Left ventricle myocardium superior (tissue), 1 donor: ENCODE measurements at regions not wholly inside any gene's neighbourhood (a gene's known extent, or its start where the extent isn't known, plus 50 kb on each side); places are given as distances from the start of the nearest gene placed in this dataset.
A peak's percentile ranks its signal among the peaks of the same experiment; 100 is the strongest.

Source experiments
- ATAC-seq: fragments of 200-7000 bp; cut with Tn5 transposase; one replicate; pipeline ENCODE4 v1.9.1; 2020; ENCODE audit warnings: mild to moderate bottlenecking, moderate library complexity
- DNase-seq: peaks from one replicate; pipeline ENCODE4 v3.0.0-alpha.2; 2020
- intact Hi-C: fragments of 100-400 bp; cut with micrococcal nuclease; formaldehyde crosslinking; loops from one replicate; pipeline ENCODE4 v1.11.0; 2022
- donor health status: DM: no; HTN: yes; CAD: no; lungs with severe emphysema.

- ATAC-seq, result no peak
- no peak for DNase-seq
- intact Hi-C loops, result no loop called here
Observed at GRCh38 chr2:20150110-20150706, 74.7 kb downstream of the SDC1 start.

- no peak for DNase-seq
- ATAC-seq, result no peak
- intact Hi-C loops, result no loop called here
Observed at GRCh38 chr2:20149703-20150030, 75.3 kb downstream of the SDC1 start.

GRCh38 chr2:20148923-20149702, 75.8 kb downstream of the SDC1 start:
- intact Hi-C loops, result no loop called here
- DNase-seq (no peak), ATAC-seq (no peak)

- ATAC-seq (no peak), DNase-seq (no peak)
- intact Hi-C loops, result no loop called here
Observed at GRCh38 chr2:20148426-20148922, 76.5 kb downstream of the SDC1 start.

- ATAC-seq (no peak), DNase-seq (no peak)
- intact Hi-C loops, result no loop called here
Observed at GRCh38 chr2:20147351-20147750, 77.6 kb downstream of the SDC1 start.

- no peak for ATAC-seq
- no peak for DNase-seq
- intact Hi-C loops, result no loop called here
Observed at GRCh38 chr2:20146401-20146800, 78.5 kb downstream of the SDC1 start.

- DNase-seq (no peak), ATAC-seq (no peak)
- intact Hi-C loops, result no loop called here
Observed at GRCh38 chr2:20145497-20146193, 79.3 kb downstream of the SDC1 start.

- intact Hi-C loops, result no loop called here
- ATAC-seq, result no peak
Observed at GRCh38 chr2:20144861-20145260, 80.1 kb downstream of the SDC1 start.

GRCh38 chr2:20144196-20144595, 80.7 kb downstream of the SDC1 start:
- ATAC-seq (no peak), DNase-seq (no peak)
- intact Hi-C loops, result no loop called here

More at GRCh38 chr2:20144861-20145260, 80.1 kb downstream of the SDC1 start:
- no peak for DNase-seq

- intact Hi-C loops, result no loop called here
- no peak for ATAC-seq
- no peak for DNase-seq
Observed at GRCh38 chr2:20143263-20143662, 81.7 kb downstream of the SDC1 start.

GRCh38 chr2:20141806-20142205, 83.1 kb downstream of the SDC1 start:
- DNase-seq (no peak), ATAC-seq (no peak)
- intact Hi-C loops, result no loop called here

- intact Hi-C loops, result no loop called here
- DNase-seq (peak; percentile 40), ATAC-seq (peak; percentile 68)
Observed at GRCh38 chr2:20141056-20141762, 83.7 kb downstream of the SDC1 start.

- ATAC-seq, result no peak
- intact Hi-C loops, result no loop called here
- DNase-seq, result no peak
Observed at GRCh38 chr2:20140321-20141055, 84.4 kb downstream of the SDC1 start.

GRCh38 chr2:20139407-20140172, 85.3 kb downstream of the SDC1 start:
- ATAC-seq (no peak), DNase-seq (no peak)
- intact Hi-C loops, result no loop called here

- ATAC-seq (no peak), DNase-seq (no peak)
- intact Hi-C loops, result no loop called here
Observed at GRCh38 chr2:20138696-20139095, 86.2 kb downstream of the SDC1 start.

- DNase-seq (no peak), ATAC-seq (no peak)
- intact Hi-C loops, result no loop called here
Observed at GRCh38 chr2:20137884-20138283, 86.5 kb upstream of the LAPTM4A start.

GRCh38 chr2:20137131-20137571, 85.7 kb upstream of the LAPTM4A start:
- DNase-seq (no peak), ATAC-seq (no peak)
- intact Hi-C loops, result no loop called here

GRCh38 chr2:20136149-20136548, 84.7 kb upstream of the LAPTM4A start:
- DNase-seq (no peak), ATAC-seq (no peak)
- intact Hi-C loops, result no loop called here
